ENCODE measurements at regions not wholly inside any gene's neighbourhood (a gene's known extent, or its start where the extent isn't known, plus 50 kb on each side); places are given as distances from the start of the nearest gene placed in this dataset.

- no peaks in the 10 kb centered on the region for H3K4me1 ChIP-seq (ENCODE audit: control insufficient read depth, insufficient read depth, low read length)
- 0% methylated on average over 2 of the region's 2 CpGs for WGBS (ENCODE audit: insufficient coverage, insufficient replicate concordance, low lambda C conversion rate, missing lambda C conversion rate)
- POLR2A ChIA-PET, result no interaction called here
Observed at GRCh38 chr20:52904837-52905236, 67.3 kb upstream of the TSHZ2 start.

GRCh38 chr20:52899041-52899608 lies 73.0 kb upstream of the TSHZ2 start:
- in situ Hi-C loops (cut with MboI) (no loop called here), intact Hi-C loops (cut with micrococcal nuclease; ENCODE audit: unreplicated experiment) (no loop called here)
- ATAC-seq (no peak), FAIRE-seq (no peak), DNase-seq (ENCODE audit: low read depth, low spot score) (no peak)
- SMC1A ChIA-PET (ENCODE audit: uncharacterized antibody, unreplicated experiment), result interaction anchor here (1.2 kb wide), 1 partner anchor 9 kb away, joined by 4 read pairs; no protein-coding TSS in a partner anchor
- H2AFZ ChIP-seq (ENCODE audit: control insufficient read depth, low read depth, low read length), result no peak overlapping the region
- RAD21 ChIA-PET (ENCODE audit: unreplicated experiment), result no interaction called here
- POLR2A ChIA-PET, result no interaction called here
- 12% methylated on average over 5 of the region's 5 CpGs for WGBS (ENCODE audit: insufficient coverage, insufficient replicate concordance, low lambda C conversion rate, missing lambda C conversion rate)
- no peaks in the 10 kb centered on the region for H3K79me2 ChIP-seq (ENCODE audit: control insufficient read depth, insufficient read depth, low read length)
- no peaks in the 10 kb centered on the region for H3K9me3 ChIP-seq (replicated peaks; ENCODE audit: control insufficient read depth, insufficient read depth, low read length)
- CTCF ChIA-PET, result no interaction called here
- no peaks in the 10 kb centered on the region for H4K20me1 ChIP-seq (ENCODE audit: control insufficient read depth, insufficient read depth)
- H3K36me3 ChIP-seq (ENCODE audit: control insufficient read depth in 2 of 2, insufficient read depth in 2 of 2, low read length in 1 of 2), result no peaks in the 10 kb centered on the region
- H3K9ac ChIP-seq (ENCODE audit: control insufficient read depth, insufficient read depth, low read length), result no peak overlapping the region
- no peak overlapping the region for H3K4me2 ChIP-seq (ENCODE audit: control insufficient read depth, insufficient read depth)
- H3K4me3 ChIP-seq, result no peak overlapping the region
- H3K27me3 ChIP-seq (replicated peaks in 1 of 2; ENCODE audit: control insufficient read depth in 2 of 2, insufficient read depth in 2 of 2, low read length in 1 of 2), result peaks cover 0 to 2% of the 10 kb centered on the region in 2 experiments; a peak in 1 of 4 replicates
- H3K27ac ChIP-seq (ENCODE audit: control insufficient read depth, insufficient read depth), result no peak overlapping the region
- no TSS peak for BruUV-seq (replicated peaks)
- no peaks in the 10 kb centered on the region for H3K4me1 ChIP-seq (ENCODE audit: control insufficient read depth, insufficient read depth, low read length)
- TF ChIP-seq E2F4 (IDR thresholded peaks at IDR 0.05; ENCODE audit: low read depth, low read length), result no peak
- TF ChIP-seq, protein P1, sequence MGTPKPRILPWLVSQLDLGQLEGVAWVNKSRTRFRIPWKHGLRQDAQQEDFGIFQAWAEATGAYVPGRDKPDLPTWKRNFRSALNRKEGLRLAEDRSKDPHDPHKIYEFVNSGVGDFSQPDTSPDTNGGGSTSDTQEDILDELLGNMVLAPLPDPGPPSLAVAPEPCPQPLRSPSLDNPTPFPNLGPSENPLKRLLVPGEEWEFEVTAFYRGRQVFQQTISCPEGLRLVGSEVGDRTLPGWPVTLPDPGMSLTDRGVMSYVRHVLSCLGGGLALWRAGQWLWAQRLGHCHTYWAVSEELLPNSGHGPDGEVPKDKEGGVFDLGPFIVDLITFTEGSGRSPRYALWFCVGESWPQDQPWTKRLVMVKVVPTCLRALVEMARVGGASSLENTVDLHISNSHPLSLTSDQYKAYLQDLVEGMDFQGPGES (IDR thresholded peaks at IDR 0.05), result no peak
- TF ChIP-seq ZBTB33 (IDR thresholded peaks at IDR 0.05), result no peak
- TF ChIP-seq PML (IDR thresholded peaks at IDR 0.05; ENCODE audit: low read length), result no peak
- TF ChIP-seq MYB (IDR thresholded peaks at IDR 0.05; ENCODE audit: borderline replicate concordance, low read depth, low read length), result no peak
- no peak for TF ChIP-seq SIX5 (IDR thresholded peaks at IDR 0.05; ENCODE audit: low read depth, low read length, severe bottlenecking)
- TF ChIP-seq IKZF2 (IDR thresholded peaks at IDR 0.05), result no peak

More at GRCh38 chr20:52904837-52905236, 67.3 kb upstream of the TSHZ2 start:
- Histone ChIP-seq H3K27me3 (replicated peaks in 1 of 2; ENCODE audit: control insufficient read depth in 2 of 2, insufficient read depth in 2 of 2, low read length in 1 of 2) (no peaks in the 10 kb centered on the region; a peak in 1 of 4 replicates), H3K27ac (ENCODE audit: control insufficient read depth, insufficient read depth) (no peak overlapping the region), H3K9me3 (replicated peaks; ENCODE audit: control insufficient read depth, insufficient read depth, low read length) (no peaks in the 10 kb centered on the region), H3K36me3 (ENCODE audit: control insufficient read depth in 2 of 2, insufficient read depth in 2 of 2, low read length in 1 of 2) (no peaks in the 10 kb centered on the region), H3K4me2 (ENCODE audit: control insufficient read depth, insufficient read depth) (no peak overlapping the region), H2AFZ (ENCODE audit: control insufficient read depth, low read depth, low read length) (no peak overlapping the region), H3K4me3 (no peak overlapping the region), H3K79me2 (ENCODE audit: control insufficient read depth, insufficient read depth, low read length) (no peaks in the 10 kb centered on the region), H3K9ac (ENCODE audit: control insufficient read depth, insufficient read depth, low read length) (no peak overlapping the region), H4K20me1 (ENCODE audit: control insufficient read depth, insufficient read depth) (no peaks in the 10 kb centered on the region)
- ATAC-seq (no peak), DNase-seq (ENCODE audit: low read depth, low spot score) (no peak), FAIRE-seq (no peak)
- SMC1A ChIA-PET (ENCODE audit: uncharacterized antibody, unreplicated experiment), result interaction anchor here (1.4 kb wide), 1 partner anchor 13 kb away, joined by 3 read pairs; no protein-coding TSS in a partner anchor
- no TSS peak for BruUV-seq (replicated peaks)
- CTCF ChIA-PET, result no interaction called here
- RAD21 ChIA-PET (ENCODE audit: unreplicated experiment), result no interaction called here
- no peak for TF ChIP-seq TBL1XR1 (IDR thresholded peaks at IDR 0.05; ENCODE audit: low read depth, low read length)
- no peak for TF ChIP-seq DPF2 (IDR thresholded peaks at IDR 0.05)
- no peak for TF ChIP-seq HCFC1 (IDR thresholded peaks at IDR 0.05; ENCODE audit: low read length)
- no peak for TF ChIP-seq BCL3 (IDR thresholded peaks at IDR 0.05; ENCODE audit: borderline replicate concordance, insufficient read depth, low read depth, low read length, poor library complexity, severe bottlenecking)
- TF ChIP-seq BRCA1 (IDR thresholded peaks at IDR 0.05; ENCODE audit: low read depth, low read length), result no peak
- TF ChIP-seq EP300 (IDR thresholded peaks at IDR 0.05; ENCODE audit: borderline replicate concordance in 1 of 2, control insufficient read depth in 1 of 2, low read depth in 2 of 2, low read length in 2 of 2), result no peak
- TF ChIP-seq NFIC (IDR thresholded peaks at IDR 0.05; ENCODE audit: low read depth, low read length), result no peak
- in situ Hi-C loops (cut with MboI), result no loop called here
- intact Hi-C loops (cut with micrococcal nuclease; ENCODE audit: unreplicated experiment), result no loop called here

All from GM12878 (cell line).